ENCODE measurements at regions not wholly inside any gene's neighbourhood (a gene's known extent, or its start where the extent isn't known, plus 50 kb on each side); places are given as distances from the start of the nearest gene placed in this dataset.

GRCh38 chr2:179348906-179349305 lies 84.3 kb upstream of the SESTD1 start:
- TF ChIP-seq POLR2A (IDR thresholded peaks at IDR 0.05) (no peak), CTCF (IDR thresholded peaks at IDR 0.05) (no peak)
